CD14-positive monocyte (primary cell): ENCODE measurements at regions not wholly inside any gene's neighbourhood (a gene's known extent, or its start where the extent isn't known, plus 50 kb on each side); places are given as distances from the start of the nearest gene placed in this dataset.

Source experiments
- DNase-seq, 3 donors: peaks; one replicate each; pipeline ENCODE4 v3.0.0-alpha.2; 2011 to 2022
- H2AFZ ChIP-seq: 2 replicates; pipeline ENCODE4 v1.6.0; 2012; ENCODE audit warnings: mild to moderate bottlenecking, low read depth, low read length, inconsistent platforms; ENCODE audit not compliant: insufficient read depth, poor library complexity, severe bottlenecking
- H3K27ac ChIP-seq, 2 donors: 1 replicate in 1 of 2; 2 replicates in 1 of 2; pipeline ENCODE4 v1.5.1; 2012 to 2013; ENCODE audit warnings: low read length in 2 of 2, control low read depth in 1 of 2, inconsistent platforms in 1 of 2, low read depth in 1 of 2, mild to moderate bottlenecking in 1 of 2
- H3K27me3 ChIP-seq, 2 donors: one replicate each; pipeline versions ENCODE4 v1.6.0 to v1.6.1; 2011 to 2013; ENCODE audit warnings: low read length in 2 of 2; ENCODE audit not compliant: control insufficient read depth in 2 of 2, insufficient read depth in 2 of 2
- H3K36me3 ChIP-seq, 2 donors: replicated peaks in 1 of 2; 1 replicate in 1 of 2; 2 replicates in 1 of 2; pipeline versions ENCODE4 v1.5.1 to v1.6.1; 2012 to 2013; ENCODE audit warnings: low read length in 2 of 2, control low read depth in 1 of 2, inconsistent platforms in 1 of 2, mild to moderate bottlenecking in 1 of 2; ENCODE audit not compliant: insufficient read depth in 2 of 2, control insufficient read depth in 1 of 2
- H3K4me1 ChIP-seq, 2 donors: 1 replicate in 1 of 2; 2 replicates in 1 of 2; pipeline versions ENCODE4 v1.5.1 to v1.6.1; 2012 to 2013; ENCODE audit warnings: low read length in 2 of 2, control low read depth in 1 of 2, inconsistent platforms in 1 of 2, mild to moderate bottlenecking in 1 of 2, moderate library complexity in 1 of 2; ENCODE audit not compliant: insufficient read depth in 2 of 2, control insufficient read depth in 1 of 2
- H3K4me2 ChIP-seq: replicated peaks from 2 replicates; pipeline ENCODE3; 2012; ENCODE audit warnings: low read length, moderate library complexity, mild to moderate bottlenecking; ENCODE audit not compliant: poor library complexity, severe bottlenecking; ENCODE audit errors: extremely low read depth
- H3K4me3 ChIP-seq, 3 experiments: fragments of 200-600 bp in 1 of 3; sonication (generic) in 1 of 3; replicated peaks in 1 of 3; 1 replicate in 2 of 3; 2 replicates in 1 of 3; pipeline ENCODE4 v1.5.1; 2011 to 2013; ENCODE audit warnings: low read length in 3 of 3, mild to moderate bottlenecking in 3 of 3, control low read depth in 2 of 3, low read depth in 2 of 3, inconsistent platforms in 1 of 3, moderate library complexity in 1 of 3
- H3K79me2 ChIP-seq: 2 replicates; pipeline ENCODE4 v1.6.0; 2012; ENCODE audit warnings: mild to moderate bottlenecking, control low read depth, inconsistent platforms, low read length, moderate library complexity; ENCODE audit not compliant: insufficient read depth
- H3K9ac ChIP-seq: 2 replicates; pipeline ENCODE4 v1.6.0; 2017; ENCODE audit warnings: low read length, mild to moderate bottlenecking; ENCODE audit not compliant: insufficient read depth, poor library complexity, severe bottlenecking
- H3K9me3 ChIP-seq, 2 donors: replicated peaks in 1 of 2; 1 replicate in 1 of 2; 2 replicates in 1 of 2; pipeline versions ENCODE4 v1.5.1 to v1.6.1; 2012 to 2013; ENCODE audit warnings: low read length in 2 of 2, control low read depth in 1 of 2; ENCODE audit not compliant: control insufficient read depth in 1 of 2, insufficient read depth in 1 of 2
- H4K20me1 ChIP-seq: 2 replicates; pipeline ENCODE4 v1.6.0; 2012; ENCODE audit warnings: mild to moderate bottlenecking, low read length, control low read depth, moderate library complexity; ENCODE audit not compliant: insufficient read depth
- H3K27ac Mint-ChIP-seq, 7 donors: one replicate each; pipeline ENCODE4 v1.8.0; 2020; ENCODE audit warnings: mild to moderate bottlenecking in 7 of 7, mixed read lengths in 7 of 7, moderate library complexity in 6 of 7, inconsistent platforms in 2 of 7
- H3K27me3 Mint-ChIP-seq, 3 donors: one replicate each; pipeline ENCODE4 v1.8.0; 2021 to 2022; ENCODE audit warnings: low read depth in 3 of 3, mild to moderate bottlenecking in 3 of 3, mixed read lengths in 3 of 3, moderate library complexity in 3 of 3, inconsistent platforms in 1 of 3
- H3K36me3 Mint-ChIP-seq, 2 donors: one replicate each; pipeline ENCODE4 v1.8.0; 2020; ENCODE audit warnings: mixed read lengths in 2 of 2, inconsistent platforms in 1 of 2, mild to moderate bottlenecking in 1 of 2
- H3K4me1 Mint-ChIP-seq: one replicate; pipeline ENCODE4 v1.8.0; 2020; ENCODE audit warnings: mild to moderate bottlenecking, mixed read lengths
- H3K4me3 Mint-ChIP-seq, 2 donors: one replicate each; pipeline ENCODE4 v1.8.0; 2020; ENCODE audit warnings: mild to moderate bottlenecking in 2 of 2, mixed read lengths in 2 of 2, moderate library complexity in 1 of 2
- H3K9me3 Mint-ChIP-seq, 7 donors: one replicate each; pipeline ENCODE4 v1.8.0; 2020 to 2022; ENCODE audit warnings: mixed read lengths in 7 of 7, mild to moderate bottlenecking in 6 of 7, moderate library complexity in 6 of 7, inconsistent platforms in 2 of 7
- CTCF ChIP-seq: fragments of 200-600 bp; IDR thresholded peaks from one replicate; pipeline ENCODE4 v1.8.0; 2022; ENCODE audit warnings: antibody characterized with exemption, mild to moderate bottlenecking
- WGBS: methylation state at CpG from one replicate; pipeline ENCODE4 v1.1.5; 2013; ENCODE audit warnings: missing lambda C conversion rate; ENCODE audit not compliant: insufficient coverage; 5-methylcytosine and 5-hydroxymethylcytosine counted together
- intact Hi-C, 2 donors: fragments of 100-400 bp; cut with micrococcal nuclease; formaldehyde crosslinking; loops; one replicate each; pipeline versions ENCODE4 v1.15.0 to v1.15.1; 2023

GRCh38 chr2:120669121-120669952, 66.3 kb upstream of the GLI2 start:
- Histone ChIP-seq H2AFZ (no peak overlapping the region), H3K4me1 (no peaks in the 10 kb centered on the region), H3K4me2 (no peak overlapping the region), H3K9me3 (peaks cover 5 to 8% of the 10 kb centered on the region in 2 donors), H3K27ac (no peak overlapping the region), H3K36me3 (no peaks in the 10 kb centered on the region), H3K9ac (no peak overlapping the region), H3K27me3 (peaks cover 0 to 5% of the 10 kb centered on the region in 2 donors), H3K4me3 (no peak overlapping the region), H3K79me2 (no peaks in the 10 kb centered on the region), H4K20me1 (no peaks in the 10 kb centered on the region)
- Mint-ChIP-seq H3K9me3 (peaks cover 11 to 36% (median 23%) of the 10 kb centered on the region in 7 donors), H3K27me3 (peaks cover 11 to 29% (median 15%) of the 10 kb centered on the region in 3 donors), H3K4me1 (no peaks in the 10 kb centered on the region), H3K4me3 (no peak overlapping the region), H3K27ac (peak overlapping the region in 1 of 7 donors; percentile 51), H3K36me3 (no peaks in the 10 kb centered on the region)
- DNase-seq, result no peak
- TF ChIP-seq CTCF, result no peak
- WGBS, result 16% methylated on average over 11 of the region's 23 CpGs
- intact Hi-C loops, result no loop called here

DNA sequence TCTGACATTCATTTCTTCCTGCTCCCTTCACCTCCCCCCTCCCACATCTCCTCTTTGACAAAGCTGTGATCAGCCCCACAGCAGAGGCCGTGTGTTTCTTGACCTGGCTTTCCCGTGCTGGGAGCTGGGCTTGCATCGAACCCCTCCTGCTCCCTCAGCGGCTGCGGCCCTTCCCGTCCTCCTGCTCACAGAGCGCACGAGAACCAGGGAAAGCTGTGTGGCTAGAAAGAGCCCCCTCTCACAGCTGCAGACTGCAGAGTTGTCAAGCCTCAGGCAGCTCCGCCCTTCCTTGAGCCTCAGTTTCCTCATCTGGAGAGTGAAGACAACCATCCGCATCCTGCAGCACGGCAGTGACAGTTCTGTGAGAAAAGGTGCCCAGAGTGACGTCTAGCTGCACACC, 65.7 kb upstream of the GLI2 start:
- H2AFZ ChIP-seq, result no peak overlapping the region

More for the DNA sequence above, 65.7 kb upstream of the GLI2 start:
- no peak for DNase-seq
- intact Hi-C loops, result loop anchor here in 1 of 2 donors (10.0 kb wide), 1 partner anchor 325 kb away; the partner anchor contains the start of gene INHBB
- no peak for TF ChIP-seq CTCF
- no peak overlapping the region for H3K27ac ChIP-seq
- H3K4me3 ChIP-seq, result no peak overlapping the region
- Mint-ChIP-seq H3K4me3 (no peak overlapping the region), H3K9me3 (peaks cover 10 to 31% (median 21%) of the 10 kb centered on the region in 7 donors), H3K4me1 (no peaks in the 10 kb centered on the region), H3K27me3 (peaks cover 13 to 32% (median 17%) of the 10 kb centered on the region in 3 donors), H3K27ac (peak overlapping the region in 1 of 7 donors; percentile 51), H3K36me3 (no peaks in the 10 kb centered on the region)
- WGBS, result 62% methylated on average over 7 of the region's 12 CpGs
- H4K20me1 ChIP-seq, result no peaks in the 10 kb centered on the region
- no peaks in the 10 kb centered on the region for H3K79me2 ChIP-seq
- H3K9me3 ChIP-seq, result peaks cover 5 to 7% of the 10 kb centered on the region in 2 donors
- H3K9ac ChIP-seq, result no peak overlapping the region
- H3K4me2 ChIP-seq, result no peak overlapping the region
- peaks cover 0 to 6% of the 10 kb centered on the region in 2 donors for H3K27me3 ChIP-seq
- no peaks in the 10 kb centered on the region for H3K4me1 ChIP-seq
- no peaks in the 10 kb centered on the region for H3K36me3 ChIP-seq
